A673 (cell line): ENCODE measurements at regions not wholly inside any gene's neighbourhood (a gene's known extent, or its start where the extent isn't known, plus 50 kb on each side); places are given as distances from the start of the nearest gene placed in this dataset.

ENCODE experiments used
- BruUV-seq: library from RNA; stranded (reverse); fragments of 400-500 nt; replicated peaks from 2 replicates; lab custom pipeline; 2021; lab: Mats Ljungman, UMichigan
- CTCF ChIA-PET: fragments of 300-600 bp; sonication (Branson Sonifier 250); formaldehyde crosslinking; loops from one replicate; lab custom pipeline; 2022; ENCODE audit warnings: antibody characterized with exemption; lab: Charles Lee
- POLR2A ChIA-PET: fragments of 300-600 bp; sonication (Branson Sonifier 250); formaldehyde crosslinking; loops from one replicate; lab custom pipeline; 2022; ENCODE audit warnings: antibody characterized with exemption; ENCODE audit not compliant: low non-redundant PET; lab: Charles Lee
- DNase-seq: peaks from one replicate; pipeline ENCODE4 v3.0.0-alpha.2; 2015; ENCODE audit warnings: low spot score
- H3K27ac ChIP-seq: fragments of 200-600 bp; sonication (generic); 2 replicates; pipeline ENCODE4 v1.5.1; 2016; ENCODE audit warnings: mixed run types, low read depth, mild to moderate bottlenecking, mixed read lengths, antibody characterized with exemption, low read length; ENCODE audit not compliant: poor library complexity, severe bottlenecking
- H3K27me3 ChIP-seq: fragments of 200-600 bp; sonication (generic); replicated peaks from 2 replicates; pipeline ENCODE4 v1.6.1; 2017; ENCODE audit warnings: mixed run types, low read depth, mild to moderate bottlenecking, mixed read lengths, antibody characterized with exemption, low read length; ENCODE audit not compliant: insufficient read depth, poor library complexity
- H3K36me3 ChIP-seq: fragments of 200-600 bp; sonication (generic); 2 replicates; pipeline ENCODE4 v1.6.1; 2016; ENCODE audit warnings: mixed run types, mild to moderate bottlenecking, mixed read lengths, antibody characterized with exemption, low read length; ENCODE audit not compliant: insufficient read depth, poor library complexity, severe bottlenecking
- H3K4me1 ChIP-seq: fragments of 200-600 bp; sonication (generic); 2 replicates; pipeline ENCODE4 v1.6.1; 2017; ENCODE audit warnings: mixed run types, mild to moderate bottlenecking, mixed read lengths, antibody characterized with exemption, low read length; ENCODE audit not compliant: insufficient read depth, poor library complexity, severe bottlenecking
- H3K4me3 ChIP-seq: fragments of 200-600 bp; sonication (generic); 2 replicates; pipeline ENCODE4 v1.5.1; 2016; ENCODE audit warnings: low read depth, mixed run types, mild to moderate bottlenecking, mixed read lengths, low read length; ENCODE audit not compliant: poor library complexity, severe bottlenecking
- H3K9me3 ChIP-seq: fragments of 200-600 bp; sonication (generic); 2 replicates; pipeline ENCODE4 v1.6.1; 2016; ENCODE audit warnings: mixed run types, low read depth, mild to moderate bottlenecking, mixed read lengths, antibody characterized with exemption, low read length; ENCODE audit not compliant: poor library complexity, severe bottlenecking
- EZH2 ChIP-seq: fragments of 200-600 bp; sonication (generic); IDR thresholded peaks from 2 replicates; pipeline ENCODE4 v1.6.1; 2017; ENCODE audit warnings: borderline replicate concordance, low read depth, mild to moderate bottlenecking, mixed read lengths, antibody characterized with exemption, low read length; ENCODE audit not compliant: poor library complexity, severe bottlenecking
- intact Hi-C: fragments of 100-400 bp; cut with micrococcal nuclease; formaldehyde crosslinking; loops from one replicate; pipeline ENCODE4 v1.10.0; 2022; ENCODE audit not compliant: unreplicated experiment
- TF ChIP-seq, protein P1 (sequence below): fragments of 300-800, 200-600 bp; sonication (generic); conservative IDR thresholded peaks from 2 replicates; pipeline ENCODE4 v1.5.1; 2017; ENCODE audit warnings: low read depth, mild to moderate bottlenecking, antibody characterized with exemption, low read length, moderate library complexity, mixed read lengths

DNA sequence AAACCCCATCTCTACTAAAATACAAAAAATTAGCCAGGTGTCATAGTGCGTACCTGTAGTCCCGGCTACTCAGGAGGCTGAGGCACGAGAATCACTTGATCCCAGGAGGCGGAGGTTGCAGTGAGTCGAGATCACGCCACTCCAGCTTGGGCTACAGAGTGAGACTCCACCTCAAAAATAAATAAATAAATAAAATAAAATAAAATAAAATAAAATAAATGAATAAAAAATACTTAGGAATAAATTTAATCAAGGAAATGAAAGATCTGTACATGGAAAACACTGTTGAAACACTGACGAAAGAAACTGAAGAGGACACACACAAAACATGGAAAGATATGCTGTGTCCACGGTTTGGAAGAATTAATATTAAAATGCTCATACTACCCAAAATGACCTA, 56.5 kb upstream of the ASPRV1 start:
- intact Hi-C loops: no loop called here
- H3K27me3 ChIP-seq: no peaks in the 10 kb centered on the region
- H3K36me3 ChIP-seq: no peaks in the 10 kb centered on the region
- TF ChIP-seq, protein P1, sequence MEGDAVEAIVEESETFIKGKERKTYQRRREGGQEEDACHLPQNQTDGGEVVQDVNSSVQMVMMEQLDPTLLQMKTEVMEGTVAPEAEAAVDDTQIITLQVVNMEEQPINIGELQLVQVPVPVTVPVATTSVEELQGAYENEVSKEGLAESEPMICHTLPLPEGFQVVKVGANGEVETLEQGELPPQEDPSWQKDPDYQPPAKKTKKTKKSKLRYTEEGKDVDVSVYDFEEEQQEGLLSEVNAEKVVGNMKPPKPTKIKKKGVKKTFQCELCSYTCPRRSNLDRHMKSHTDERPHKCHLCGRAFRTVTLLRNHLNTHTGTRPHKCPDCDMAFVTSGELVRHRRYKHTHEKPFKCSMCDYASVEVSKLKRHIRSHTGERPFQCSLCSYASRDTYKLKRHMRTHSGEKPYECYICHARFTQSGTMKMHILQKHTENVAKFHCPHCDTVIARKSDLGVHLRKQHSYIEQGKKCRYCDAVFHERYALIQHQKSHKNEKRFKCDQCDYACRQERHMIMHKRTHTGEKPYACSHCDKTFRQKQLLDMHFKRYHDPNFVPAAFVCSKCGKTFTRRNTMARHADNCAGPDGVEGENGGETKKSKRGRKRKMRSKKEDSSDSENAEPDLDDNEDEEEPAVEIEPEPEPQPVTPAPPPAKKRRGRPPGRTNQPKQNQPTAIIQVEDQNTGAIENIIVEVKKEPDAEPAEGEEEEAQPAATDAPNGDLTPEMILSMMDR: no peak
- TF ChIP-seq EZH2: no peak
- ChIA-PET CTCF (no interaction called here), POLR2A (no interaction called here)
- no peak for DNase-seq
- BruUV-seq: no TSS peak
- no peak overlapping the region for H3K27ac ChIP-seq
- H3K4me3 ChIP-seq: no peak overlapping the region
- no peaks in the 10 kb centered on the region for H3K4me1 ChIP-seq
- peaks cover 7% of the 10 kb centered on the region for H3K9me3 ChIP-seq

DNA sequence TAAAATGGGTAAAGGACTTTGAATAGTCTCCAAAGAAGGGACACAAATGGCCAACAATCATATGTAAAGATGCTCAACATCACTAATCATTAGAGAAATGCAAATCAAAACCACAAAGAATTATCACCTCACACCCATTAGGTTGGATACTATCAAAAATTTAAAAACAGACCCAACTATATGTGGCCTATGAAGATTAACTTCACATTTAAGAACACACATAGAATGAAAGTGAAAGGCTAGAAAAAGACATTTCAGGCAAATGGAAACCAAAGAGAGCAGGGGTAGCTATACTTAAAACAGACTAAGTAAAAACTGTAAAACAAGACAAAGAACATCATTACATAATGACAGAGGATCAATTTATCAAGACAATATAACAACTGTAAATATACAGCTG, 53.5 kb upstream of the ASPRV1 start:
- Histone ChIP-seq H3K27ac (no peak overlapping the region), H3K27me3 (no peaks in the 10 kb centered on the region), H3K9me3 (peaks cover 7% of the 10 kb centered on the region), H3K36me3 (no peaks in the 10 kb centered on the region), H3K4me1 (no peaks in the 10 kb centered on the region), H3K4me3 (no peak overlapping the region)
- BruUV-seq: no TSS peak
- no peak for DNase-seq
- TF ChIP-seq, protein P1: no peak
- no peak for TF ChIP-seq EZH2
- intact Hi-C loops: no loop called here
- ChIA-PET CTCF (no interaction called here), POLR2A (no interaction called here)

DNA sequence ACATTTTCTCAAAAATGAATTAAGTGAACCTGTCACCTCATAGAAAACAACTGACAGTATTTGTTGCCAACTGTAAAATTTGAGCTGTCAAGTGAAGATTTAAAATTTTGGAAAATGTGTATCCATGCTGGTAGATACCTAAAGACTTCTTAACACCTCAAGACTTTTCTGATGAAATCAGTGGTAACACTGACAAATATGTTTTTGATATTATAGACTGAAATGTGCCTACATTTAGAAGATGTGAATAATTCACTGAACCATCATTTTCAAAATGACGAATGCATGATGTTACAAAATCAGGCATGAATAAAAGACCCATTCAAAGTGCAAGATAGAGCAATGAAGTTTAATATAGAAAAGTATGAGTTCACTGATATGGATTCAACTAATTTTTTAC, 51.5 kb upstream of the ASPRV1 start:
- TF ChIP-seq EZH2: no peak
- TF ChIP-seq, protein P1: no peak
- no TSS peak for BruUV-seq
- Histone ChIP-seq H3K9me3 (no peaks in the 10 kb centered on the region), H3K4me3 (no peak overlapping the region), H3K27ac (no peak overlapping the region), H3K36me3 (no peaks in the 10 kb centered on the region), H3K27me3 (no peaks in the 10 kb centered on the region), H3K4me1 (no peaks in the 10 kb centered on the region)
- CTCF ChIA-PET: no interaction called here
- DNase-seq: no peak
- POLR2A ChIA-PET: no interaction called here
- intact Hi-C loops: no loop called here
